C1 segment of cervical spinal cord (tissue), 14 donors: ENCODE measurements at regions not wholly inside any gene's neighbourhood (a gene's known extent, or its start where the extent isn't known, plus 50 kb on each side); places are given as distances from the start of the nearest gene placed in this dataset.
A peak's percentile ranks its signal among the peaks of the same experiment; 100 is the strongest.

Experiments
- DNase-seq, 14 donors: peaks; one replicate each; lab custom pipeline; 2025; lab: John Stamatoyannopoulos, UW

DNA sequence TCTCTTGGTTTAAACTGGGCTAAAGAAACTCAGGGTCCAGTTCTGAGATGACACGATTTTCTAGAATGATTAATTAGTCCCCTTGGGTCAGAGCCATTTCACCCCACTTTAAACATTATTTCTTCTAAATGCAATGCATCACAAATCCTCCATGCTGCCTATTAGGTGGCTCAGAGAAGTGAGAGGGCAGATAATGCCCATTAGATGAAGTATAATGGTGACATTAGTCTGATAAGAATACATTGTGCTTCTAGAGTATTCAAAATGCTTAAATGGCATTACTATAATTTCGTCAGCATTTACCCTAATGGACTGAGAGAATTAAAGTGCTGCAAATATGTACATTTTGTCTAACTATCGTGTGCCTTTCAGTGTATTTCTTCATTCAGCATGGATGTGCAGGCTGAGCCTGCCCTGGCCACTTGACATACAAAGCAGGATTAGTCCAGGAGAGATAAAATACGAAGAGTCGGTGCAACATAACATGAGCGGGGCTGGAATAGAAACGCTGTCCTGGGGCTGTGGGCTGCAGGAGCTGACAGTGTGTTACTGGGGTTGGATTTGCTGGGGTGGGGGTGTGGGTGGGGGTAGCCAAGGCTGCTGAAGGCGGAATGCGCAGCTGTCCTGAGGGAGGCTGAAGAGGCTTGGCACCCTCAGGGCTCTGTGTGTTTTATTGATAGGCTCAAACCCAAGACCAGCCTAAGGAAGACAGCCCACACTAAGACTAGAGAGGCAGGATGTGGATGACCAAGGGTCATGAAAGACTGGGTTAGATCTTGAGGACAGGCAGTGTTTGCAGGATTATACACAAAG lies 52.8 kb upstream of the KLF6 start:
- DNase-seq = no peak

DNA sequence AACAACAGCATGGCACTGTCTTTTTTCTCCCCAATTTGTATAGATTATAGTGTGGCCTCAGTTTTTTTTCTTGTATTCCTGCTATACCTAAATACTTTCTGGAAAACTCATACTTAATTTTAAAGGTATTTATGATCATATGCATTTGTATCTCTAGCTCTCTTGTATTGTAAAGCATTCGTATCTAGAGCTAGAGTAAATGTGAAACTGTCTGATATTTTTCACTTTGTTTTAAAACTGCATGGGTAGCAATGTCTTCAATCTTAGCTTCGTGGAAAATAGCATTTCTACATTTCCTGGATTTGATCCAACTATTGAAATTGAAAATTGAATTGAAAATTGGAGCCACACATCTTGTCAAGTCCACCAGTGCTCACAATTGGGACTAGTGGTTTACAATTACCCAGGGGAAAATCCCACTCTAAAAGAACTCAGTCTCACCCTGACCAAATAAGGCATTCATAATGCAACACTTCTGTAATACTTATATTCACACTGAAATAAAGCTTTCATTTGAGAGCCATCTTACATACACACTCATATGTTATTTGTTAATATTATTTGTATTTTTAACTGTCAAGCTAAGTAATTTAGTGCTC lies 51.3 kb upstream of the KLF6 start:
- no peak for DNase-seq

DNA sequence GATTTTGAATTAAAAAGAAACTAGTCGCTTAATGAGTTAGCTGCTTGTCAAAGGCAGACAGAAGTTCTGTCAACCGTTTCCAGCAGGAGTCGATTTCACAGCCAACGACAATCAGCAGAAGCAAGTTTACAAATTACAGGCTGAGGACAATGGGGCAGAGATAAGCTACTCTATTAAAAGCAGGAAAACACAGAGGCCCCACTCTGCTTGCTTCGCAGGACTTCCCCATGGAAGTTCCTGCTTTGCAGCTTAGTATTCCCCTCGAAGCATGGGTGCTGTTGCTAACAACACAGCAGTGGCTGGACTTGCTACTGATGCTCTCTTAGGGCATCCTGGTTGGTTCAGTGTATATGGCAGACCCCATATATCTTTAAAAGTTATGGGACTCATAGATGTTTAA lies 50.8 kb upstream of the KLF6 start:
- DNase-seq = peak in 1 of 14 donors; percentile 15

DNA sequence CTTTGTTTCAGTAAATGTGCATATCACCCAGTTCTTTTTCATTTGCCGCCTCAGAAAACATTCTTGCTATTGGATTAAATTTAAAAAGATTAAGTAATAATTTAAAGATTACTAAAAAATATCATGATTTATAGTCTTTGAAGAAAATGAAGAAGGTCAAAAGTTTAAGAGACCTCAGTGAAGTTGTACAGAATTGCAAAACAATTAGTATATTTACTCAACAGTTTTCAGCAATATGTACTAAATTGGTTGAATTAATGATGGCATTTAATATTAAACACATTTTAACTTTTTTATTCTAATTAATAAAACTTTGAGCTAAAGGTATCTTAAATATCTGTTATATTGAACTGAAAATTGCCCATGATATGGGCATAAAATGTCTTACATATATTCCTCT lies 49.9 kb upstream of the KLF6 start:
- no peak for DNase-seq
